KMS-11 (cell line): ENCODE measurements at regions not wholly inside any gene's neighbourhood (a gene's known extent, or its start where the extent isn't known, plus 50 kb on each side); places are given as distances from the start of the nearest gene placed in this dataset.

Source experiments
- H2AFZ ChIP-seq: fragments of 200-600 bp; sonication (generic); 2 replicates; pipeline ENCODE4 v1.6.1; 2016; ENCODE audit warnings: antibody characterized with exemption, mixed run types, low read depth
- H3K27ac ChIP-seq: fragments of 200-600 bp; sonication (generic); 2 replicates; pipeline ENCODE4 v1.6.1; 2016; ENCODE audit warnings: mild to moderate bottlenecking, mixed run types
- H3K27me3 ChIP-seq: fragments of 200-600 bp; sonication (generic); 2 replicates; pipeline ENCODE4 v1.6.1; 2017; ENCODE audit warnings: mild to moderate bottlenecking, low read depth, mixed run types, moderate library complexity; ENCODE audit not compliant: insufficient read depth
- H3K36me3 ChIP-seq: fragments of 200-600 bp; sonication (generic); 2 replicates; pipeline ENCODE4 v1.6.1; 2017; ENCODE audit warnings: mild to moderate bottlenecking, mixed run types; ENCODE audit not compliant: insufficient read depth
- H3K4me1 ChIP-seq: fragments of 200-600 bp; sonication (generic); 2 replicates; pipeline ENCODE4 v1.6.1; 2016; ENCODE audit warnings: mild to moderate bottlenecking, low read depth, mixed run types; ENCODE audit not compliant: poor library complexity, severe bottlenecking
- H3K4me2 ChIP-seq: fragments of 200-600 bp; sonication (generic); 2 replicates; pipeline ENCODE4 v1.7.0; 2016; ENCODE audit warnings: mild to moderate bottlenecking, mixed run types
- H3K4me3 ChIP-seq: fragments of 200-600 bp; sonication (generic); IDR thresholded peaks from 2 replicates; pipeline ENCODE4 v1.6.1; 2017; ENCODE audit warnings: low read depth, low read length, mixed read lengths; ENCODE audit not compliant: insufficient read depth
- H3K79me2 ChIP-seq: fragments of 200-600 bp; sonication (generic); 2 replicates; pipeline ENCODE4 v1.6.1; 2016; ENCODE audit warnings: low read depth, mixed run types; ENCODE audit not compliant: insufficient read depth
- H3K9ac ChIP-seq: fragments of 200-600 bp; sonication (generic); 2 replicates; pipeline ENCODE4 v1.6.1; 2016; ENCODE audit warnings: mild to moderate bottlenecking, mixed run types
- H4K20me1 ChIP-seq: fragments of 200-600 bp; sonication (generic); 2 replicates; pipeline ENCODE4 v1.6.1; 2016; ENCODE audit warnings: mild to moderate bottlenecking, mixed run types; ENCODE audit not compliant: insufficient read depth
- TF ChIP-seq, protein P1 (sequence below): fragments of 200-600 bp; sonication (generic); conservative IDR thresholded peaks from 2 replicates; pipeline ENCODE4 v1.6.1; 2017; ENCODE audit warnings: low read depth, mild to moderate bottlenecking, antibody characterized with exemption, low read length, moderate library complexity, mixed read lengths

GRCh38 chrX:137236837-137237236 lies 203.0 kb upstream of the GPR101 start:
- Histone ChIP-seq H3K36me3 (no peaks in the 10 kb centered on the region), H4K20me1 (no peaks in the 10 kb centered on the region), H3K4me2 (no peak overlapping the region), H3K4me3 (no peak overlapping the region), H3K27ac (no peak overlapping the region), H3K4me1 (no peaks in the 10 kb centered on the region), H3K79me2 (no peaks in the 10 kb centered on the region), H3K9ac (no peak overlapping the region), H2AFZ (no peak overlapping the region), H3K27me3 (no peaks in the 10 kb centered on the region)
- TF ChIP-seq, protein P1, sequence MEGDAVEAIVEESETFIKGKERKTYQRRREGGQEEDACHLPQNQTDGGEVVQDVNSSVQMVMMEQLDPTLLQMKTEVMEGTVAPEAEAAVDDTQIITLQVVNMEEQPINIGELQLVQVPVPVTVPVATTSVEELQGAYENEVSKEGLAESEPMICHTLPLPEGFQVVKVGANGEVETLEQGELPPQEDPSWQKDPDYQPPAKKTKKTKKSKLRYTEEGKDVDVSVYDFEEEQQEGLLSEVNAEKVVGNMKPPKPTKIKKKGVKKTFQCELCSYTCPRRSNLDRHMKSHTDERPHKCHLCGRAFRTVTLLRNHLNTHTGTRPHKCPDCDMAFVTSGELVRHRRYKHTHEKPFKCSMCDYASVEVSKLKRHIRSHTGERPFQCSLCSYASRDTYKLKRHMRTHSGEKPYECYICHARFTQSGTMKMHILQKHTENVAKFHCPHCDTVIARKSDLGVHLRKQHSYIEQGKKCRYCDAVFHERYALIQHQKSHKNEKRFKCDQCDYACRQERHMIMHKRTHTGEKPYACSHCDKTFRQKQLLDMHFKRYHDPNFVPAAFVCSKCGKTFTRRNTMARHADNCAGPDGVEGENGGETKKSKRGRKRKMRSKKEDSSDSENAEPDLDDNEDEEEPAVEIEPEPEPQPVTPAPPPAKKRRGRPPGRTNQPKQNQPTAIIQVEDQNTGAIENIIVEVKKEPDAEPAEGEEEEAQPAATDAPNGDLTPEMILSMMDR, result no peak

GRCh38 chrX:137234651-137235402 lies 201.0 kb upstream of the GPR101 start:
- Histone ChIP-seq H3K9ac (no peak overlapping the region), H2AFZ (no peak overlapping the region), H3K79me2 (no peaks in the 10 kb centered on the region), H3K27ac (no peak overlapping the region), H4K20me1 (no peaks in the 10 kb centered on the region), H3K4me2 (no peak overlapping the region), H3K4me3 (no peak overlapping the region), H3K4me1 (no peaks in the 10 kb centered on the region), H3K27me3 (no peaks in the 10 kb centered on the region), H3K36me3 (no peaks in the 10 kb centered on the region)
- TF ChIP-seq, protein P1, result no peak

GRCh38 chrX:137233478-137233877 lies 199.7 kb upstream of the GPR101 start:
- no peaks in the 10 kb centered on the region for H3K4me1 ChIP-seq
- H3K9ac ChIP-seq, result no peak overlapping the region
- no peaks in the 10 kb centered on the region for H4K20me1 ChIP-seq
- no peaks in the 10 kb centered on the region for H3K36me3 ChIP-seq
- no peaks in the 10 kb centered on the region for H3K27me3 ChIP-seq
- no peak overlapping the region for H3K4me3 ChIP-seq
- H3K4me2 ChIP-seq, result no peak overlapping the region
- no peaks in the 10 kb centered on the region for H3K79me2 ChIP-seq
- TF ChIP-seq, protein P1, result no peak
- no peak overlapping the region for H3K27ac ChIP-seq
- H2AFZ ChIP-seq, result no peak overlapping the region

DNA sequence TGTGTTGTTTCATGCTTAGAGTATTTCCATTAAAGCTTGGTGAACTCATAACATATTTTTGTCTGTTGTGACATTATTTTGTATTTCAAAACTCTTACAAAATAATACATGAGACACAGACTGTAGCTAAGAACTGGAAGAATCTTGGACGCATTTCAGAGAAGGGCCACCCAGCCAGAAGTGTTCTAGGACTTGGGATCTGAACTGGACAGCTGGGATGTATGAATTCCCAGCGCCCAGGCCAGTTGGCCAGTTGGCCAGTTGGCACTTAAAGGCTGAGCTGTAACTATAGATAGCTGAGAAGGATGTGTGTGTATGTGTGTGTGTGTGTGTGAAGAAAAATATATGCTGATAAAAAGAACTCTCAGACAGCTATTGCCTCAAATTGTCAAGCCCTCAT lies 193.4 kb upstream of the GPR101 start:
- no peaks in the 10 kb centered on the region for H4K20me1 ChIP-seq
- H3K36me3 ChIP-seq, result no peaks in the 10 kb centered on the region
- H3K27ac ChIP-seq, result no peak overlapping the region
- H3K4me2 ChIP-seq, result no peak overlapping the region
- no peaks in the 10 kb centered on the region for H3K4me1 ChIP-seq
- H3K79me2 ChIP-seq, result no peaks in the 10 kb centered on the region
- H2AFZ ChIP-seq, result no peak overlapping the region
- H3K4me3 ChIP-seq, result no peak overlapping the region
- H3K27me3 ChIP-seq, result no peaks in the 10 kb centered on the region
- H3K9ac ChIP-seq, result no peak overlapping the region
- TF ChIP-seq, protein P1, result no peak
